Motor neuron (in vitro differentiated cells): ENCODE measurements at regions not wholly inside any gene's neighbourhood (a gene's known extent, or its start where the extent isn't known, plus 50 kb on each side); places are given as distances from the start of the nearest gene placed in this dataset.

Experiments
- ATAC-seq, 8 experiments: fragments of 200-7000 bp; cut with Tn5 transposase; replicated peaks in 6 of 8; 2 replicates each; pipeline ENCODE4 v1.8.0; 2021; ENCODE audit warnings: mild to moderate bottlenecking in 8 of 8, moderate library complexity in 8 of 8
- H3K27ac ChIP-seq, 2 donors: fragments of 250-450 bp; sonication (Bioruptor Pico); 2 replicates each; pipeline ENCODE4 v1.9.0; 2021; ENCODE audit warnings: antibody characterized with exemption in 2 of 2, mild to moderate bottlenecking in 2 of 2, moderate library complexity in 1 of 2
- H3K4me1 ChIP-seq, 2 donors: fragments of 250-450 bp; sonication (Bioruptor Pico); replicated peaks in 1 of 2; 2 replicates each; pipeline ENCODE4 v1.6.1; 2021; ENCODE audit warnings: antibody characterized with exemption in 2 of 2, mild to moderate bottlenecking in 2 of 2, moderate library complexity in 1 of 2
- H3K4me3 ChIP-seq, 5 donors: fragments of 250-450 bp; sonication (Bioruptor Pico); 2 replicates each; pipeline ENCODE4 v1.9.0; 2021; ENCODE audit warnings: antibody characterized with exemption in 5 of 5, mild to moderate bottlenecking in 5 of 5, moderate library complexity in 4 of 5
- WGBS, 10 experiments: fragments of 450-650 bp; shearing (Covaris generic); methylation state at CpG; one replicate each; pipeline ENCODE4 v1.0.0; 2022; 5-methylcytosine and 5-hydroxymethylcytosine counted together
- in situ Hi-C, 9 experiments: fragments of 400-800 bp; cut with MboI; loops; one replicate each; pipeline ENCODE4 v1.15.0; 2021; ENCODE audit warnings: low sequenced_read_pairs in 9 of 9, low pct_unique_long_range_greater_than_20kb in 2 of 9; ENCODE audit not compliant: unreplicated experiment in 9 of 9

DNA sequence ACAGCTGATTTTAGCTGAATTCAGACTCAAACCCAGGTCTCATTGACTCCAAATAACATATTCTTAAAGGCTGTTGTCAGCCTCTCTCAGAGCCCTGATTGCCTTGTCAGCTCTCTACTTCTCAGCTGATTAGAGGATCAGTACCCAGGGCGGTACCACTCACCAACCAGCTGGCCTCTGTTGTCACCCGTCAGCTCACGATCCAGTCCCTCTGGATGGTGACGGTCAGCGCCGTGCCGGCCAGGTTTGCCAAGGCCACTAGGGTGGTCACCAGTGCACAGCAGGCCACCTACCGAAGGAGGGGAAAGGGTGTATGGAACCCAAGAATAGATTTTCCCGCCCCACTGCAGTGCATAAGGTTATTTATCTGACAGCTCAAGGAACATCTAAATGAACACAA lies 52.3 kb upstream of the TOMM7 start:
- no peak for ATAC-seq
- WGBS, 10 experiments, result 40 to 100% (median 91%) methylated on average over 1 to 7 of the region's 9 CpGs; no CpG with 5 or more reads in 4 of the 10 experiments
- no peak overlapping the region for H3K4me3 ChIP-seq
- in situ Hi-C loops, result loop anchor here in 1 of 9 experiments (25.0 kb wide), 1 partner anchor 187 kb away; no protein-coding TSS in a partner anchor
- no peaks in the 10 kb centered on the region for H3K4me1 ChIP-seq
- H3K27ac ChIP-seq, result no peak overlapping the region
